Caco-2 (cell line): ENCODE measurements at regions not wholly inside any gene's neighbourhood (a gene's known extent, or its start where the extent isn't known, plus 50 kb on each side); places are given as distances from the start of the nearest gene placed in this dataset.

Experiments
- BruUV-seq: library from RNA; stranded (reverse); fragments of 400-500 nt; replicated peaks from 2 replicates; lab custom pipeline; 2021; lab: Mats Ljungman, UMichigan
- CTCF ChIA-PET: fragments of 300-600 bp; sonication (Branson Sonifier 250); formaldehyde crosslinking; loops from one replicate; lab custom pipeline; 2022; ENCODE audit warnings: antibody characterized with exemption; lab: Charles Lee
- POLR2A ChIA-PET: fragments of 300-600 bp; sonication (Branson Sonifier 250); formaldehyde crosslinking; loops from one replicate; lab custom pipeline; 2022; ENCODE audit warnings: antibody characterized with exemption; lab: Charles Lee
- DNase-seq, 2 experiments: peaks; one replicate each; pipeline versions ENCODE4 v3.0.0 to v3.0.0-alpha.2; 2020 to 2022
- H3K27me3 ChIP-seq: replicated peaks from 2 replicates; pipeline ENCODE4 v1.6.0; 2011; ENCODE audit warnings: low read length; ENCODE audit not compliant: control insufficient read depth, insufficient read depth
- H3K36me3 ChIP-seq: 2 replicates; pipeline ENCODE4 v1.5.1; 2011; ENCODE audit warnings: low read length; ENCODE audit not compliant: control insufficient read depth, insufficient read depth
- H3K4me1 ChIP-seq: fragments of 250-450 bp; sonication (Bioruptor Pico); 2 replicates; pipeline ENCODE4 v1.5.1; 2020; ENCODE audit warnings: mild to moderate bottlenecking
- H3K4me3 ChIP-seq: 2 replicates; pipeline ENCODE4 v1.5.1; 2011; ENCODE audit warnings: low read depth, mild to moderate bottlenecking, control low read depth, low read length
- H3K9me3 ChIP-seq: fragments of 250-450 bp; sonication (Bioruptor Pico); 2 replicates; pipeline ENCODE4 v1.5.1; 2020; ENCODE audit warnings: mild to moderate bottlenecking, moderate library complexity
- H3K27ac Mint-ChIP-seq: one replicate; pipeline ENCODE4 v1.8.0; 2022; ENCODE audit warnings: mixed read lengths; ENCODE audit not compliant: unreplicated experiment
- H3K27me3 Mint-ChIP-seq: one replicate; pipeline ENCODE4 v1.8.0; 2022; ENCODE audit warnings: mixed read lengths; ENCODE audit not compliant: insufficient read depth, unreplicated experiment
- H3K36me3 Mint-ChIP-seq: one replicate; pipeline ENCODE4 v1.8.0; 2022; ENCODE audit warnings: mild to moderate bottlenecking, mixed read lengths; ENCODE audit not compliant: insufficient read depth, unreplicated experiment
- H3K4me1 Mint-ChIP-seq: one replicate; pipeline ENCODE4 v1.8.0; 2022; ENCODE audit warnings: low read depth, mixed read lengths; ENCODE audit not compliant: unreplicated experiment
- H3K4me3 Mint-ChIP-seq: one replicate; pipeline ENCODE4 v1.8.0; 2022; ENCODE audit warnings: mild to moderate bottlenecking, moderate library complexity, mixed read lengths; ENCODE audit not compliant: unreplicated experiment
- H3K9me3 Mint-ChIP-seq: one replicate; pipeline ENCODE4 v1.8.0; 2022; ENCODE audit warnings: mixed read lengths; ENCODE audit not compliant: unreplicated experiment
- intact Hi-C: fragments of 100-400 bp; cut with micrococcal nuclease; formaldehyde crosslinking; loops from one replicate; pipeline ENCODE4 v1.10.0; 2022; ENCODE audit not compliant: unreplicated experiment
- TF ChIP-seq, protein P1 (sequence below), 2 experiments: fragments of 200-600 bp in 1 of 2; IDR thresholded peaks; 1 replicate in 1 of 2; 2 replicates in 1 of 2; pipeline versions ENCODE4 v1.5.1 to v1.8.0; 2011 to 2022; ENCODE audit warnings: antibody characterized with exemption in 1 of 2, control low read depth in 1 of 2, inconsistent platforms in 1 of 2, low read depth in 1 of 2, low read length in 1 of 2, mild to moderate bottlenecking in 1 of 2, moderate library complexity in 1 of 2; ENCODE audit not compliant: insufficient read depth in 1 of 2, severe bottlenecking in 1 of 2, unreplicated experiment in 1 of 2

DNA sequence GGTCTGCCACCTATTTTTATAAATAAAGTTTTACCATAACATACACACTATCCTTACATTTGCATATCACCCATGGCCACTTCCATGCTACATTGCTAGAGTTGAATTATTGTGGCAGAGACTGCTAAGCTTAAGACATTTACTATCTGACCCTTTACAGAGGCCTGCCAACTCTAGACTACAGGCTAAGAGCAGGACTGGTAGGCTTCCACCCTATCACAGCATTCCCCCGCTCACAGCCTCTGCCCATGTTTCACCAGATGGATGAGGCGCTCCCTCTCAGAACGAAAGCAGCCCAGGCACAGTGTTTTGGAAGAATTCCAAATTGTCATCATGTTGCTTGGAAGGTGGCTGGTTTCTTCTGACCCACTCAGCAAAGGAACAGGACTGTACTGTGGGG, 91.7 kb upstream of the SLC35G4 start:
- BruUV-seq: no TSS peak
- H3K27ac Mint-ChIP-seq: no peak overlapping the region
- no peaks in the 10 kb centered on the region for H3K36me3 Mint-ChIP-seq
- intact Hi-C loops: loop anchor here (2.0 to 10.0 kb wide), 2 partner anchors 53 to 113 kb away; no protein-coding TSS in a partner anchor
- TF ChIP-seq, protein P1, sequence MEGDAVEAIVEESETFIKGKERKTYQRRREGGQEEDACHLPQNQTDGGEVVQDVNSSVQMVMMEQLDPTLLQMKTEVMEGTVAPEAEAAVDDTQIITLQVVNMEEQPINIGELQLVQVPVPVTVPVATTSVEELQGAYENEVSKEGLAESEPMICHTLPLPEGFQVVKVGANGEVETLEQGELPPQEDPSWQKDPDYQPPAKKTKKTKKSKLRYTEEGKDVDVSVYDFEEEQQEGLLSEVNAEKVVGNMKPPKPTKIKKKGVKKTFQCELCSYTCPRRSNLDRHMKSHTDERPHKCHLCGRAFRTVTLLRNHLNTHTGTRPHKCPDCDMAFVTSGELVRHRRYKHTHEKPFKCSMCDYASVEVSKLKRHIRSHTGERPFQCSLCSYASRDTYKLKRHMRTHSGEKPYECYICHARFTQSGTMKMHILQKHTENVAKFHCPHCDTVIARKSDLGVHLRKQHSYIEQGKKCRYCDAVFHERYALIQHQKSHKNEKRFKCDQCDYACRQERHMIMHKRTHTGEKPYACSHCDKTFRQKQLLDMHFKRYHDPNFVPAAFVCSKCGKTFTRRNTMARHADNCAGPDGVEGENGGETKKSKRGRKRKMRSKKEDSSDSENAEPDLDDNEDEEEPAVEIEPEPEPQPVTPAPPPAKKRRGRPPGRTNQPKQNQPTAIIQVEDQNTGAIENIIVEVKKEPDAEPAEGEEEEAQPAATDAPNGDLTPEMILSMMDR (IDR thresholded peaks at IDR 0.05; ENCODE audit: insufficient read depth in 1 of 2, low read depth in 1 of 2, low read length in 1 of 2, severe bottlenecking in 1 of 2, unreplicated experiment in 1 of 2): no peak
- no peaks in the 10 kb centered on the region for H3K27me3 ChIP-seq
- ChIA-PET POLR2A (no interaction called here), CTCF (interaction anchor here (1.8 kb wide), 1 partner anchor 35 kb away, joined by 4 read pairs; no protein-coding TSS in a partner anchor)
- H3K4me1 ChIP-seq: no peaks in the 10 kb centered on the region
- no peak overlapping the region for H3K4me3 ChIP-seq
- H3K36me3 ChIP-seq: no peaks in the 10 kb centered on the region
- H3K9me3 ChIP-seq: no peaks in the 10 kb centered on the region
- H3K4me3 Mint-ChIP-seq: no peak overlapping the region
- no peak for DNase-seq
- no peaks in the 10 kb centered on the region for H3K27me3 Mint-ChIP-seq
- H3K9me3 Mint-ChIP-seq: peaks cover 13% of the 10 kb centered on the region
- no peaks in the 10 kb centered on the region for H3K4me1 Mint-ChIP-seq

DNA sequence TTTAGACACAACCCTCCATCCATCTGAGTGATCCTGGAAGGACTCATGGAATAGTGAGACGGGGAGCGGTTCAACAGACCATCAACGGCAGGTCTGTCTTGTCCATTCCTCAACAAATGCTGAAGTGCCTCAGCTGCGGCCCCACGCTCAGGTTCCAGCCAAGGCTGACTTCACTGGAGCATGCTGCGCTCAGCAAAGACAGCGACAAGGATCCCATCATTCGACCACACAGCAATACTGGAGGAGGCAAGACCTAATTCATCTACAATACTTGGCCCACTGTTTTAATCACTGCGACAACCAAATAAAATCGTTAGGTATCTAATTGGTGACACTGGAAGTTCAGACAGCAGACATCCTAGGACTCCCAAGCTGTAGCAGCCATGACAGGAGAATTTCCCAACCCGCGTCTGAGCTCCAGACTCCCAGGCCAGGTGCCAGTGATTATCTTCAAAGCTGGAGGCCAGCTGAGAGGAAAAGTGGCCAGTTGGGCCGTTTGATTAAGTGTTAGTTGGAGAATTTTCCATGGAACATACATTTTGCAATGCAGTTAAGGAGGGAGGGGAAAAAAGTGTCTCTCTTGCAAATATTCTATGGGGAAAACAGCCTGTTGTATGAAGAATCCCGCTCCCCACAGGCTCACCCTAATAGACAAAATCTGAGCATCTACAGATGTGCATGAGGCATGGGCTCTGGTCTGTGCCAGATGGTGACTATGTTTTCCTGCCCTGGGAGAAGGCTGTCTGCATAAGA, 92.5 kb upstream of the SLC35G4 start:
- H3K4me3 ChIP-seq: no peak overlapping the region

DNA sequence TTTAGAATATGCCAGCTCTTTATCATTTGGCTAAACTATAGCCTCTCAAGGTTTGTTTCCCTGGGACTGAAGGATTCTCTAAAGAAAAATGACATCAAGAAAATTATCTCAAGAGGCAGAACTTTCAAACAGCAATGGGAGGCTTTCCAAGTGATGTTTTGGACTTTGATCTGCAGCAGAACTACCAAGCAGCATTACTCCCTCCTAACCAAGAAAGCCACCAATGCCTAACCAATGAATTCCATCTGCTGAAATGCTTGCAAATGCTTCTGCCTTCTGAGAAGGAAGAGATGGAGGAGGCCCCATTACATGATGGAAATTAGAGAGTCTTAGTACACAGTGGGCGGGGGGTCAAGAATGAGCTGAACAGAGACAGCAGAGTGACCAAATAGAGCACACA, 95.1 kb upstream of the SLC35G4 start:
- no peaks in the 10 kb centered on the region for H3K27me3 ChIP-seq
- Mint-ChIP-seq H3K4me3 (no peak overlapping the region), H3K27ac (no peak overlapping the region), H3K36me3 (no peaks in the 10 kb centered on the region), H3K4me1 (no peaks in the 10 kb centered on the region), H3K9me3 (peaks cover 13% of the 10 kb centered on the region), H3K27me3 (no peaks in the 10 kb centered on the region)
- TF ChIP-seq, protein P1 (IDR thresholded peaks at IDR 0.05; ENCODE audit: insufficient read depth in 1 of 2, low read depth in 1 of 2, low read length in 1 of 2, severe bottlenecking in 1 of 2, unreplicated experiment in 1 of 2): no peak
- ChIA-PET CTCF (no interaction called here), POLR2A (no interaction called here)
- no peaks in the 10 kb centered on the region for H3K36me3 ChIP-seq
- no peak for DNase-seq
- H3K4me1 ChIP-seq: peaks cover 4% of the 10 kb centered on the region; the same call in 1 of the 2 replicates
- no peaks in the 10 kb centered on the region for H3K9me3 ChIP-seq
- no TSS peak for BruUV-seq
- intact Hi-C loops: loop anchor here (10.0 kb wide), 1 partner anchor 109 kb away; no protein-coding TSS in a partner anchor
- no peak overlapping the region for H3K4me3 ChIP-seq

More for the DNA sequence above, 92.5 kb upstream of the SLC35G4 start:
- ChIA-PET CTCF (no interaction called here), POLR2A (no interaction called here)
- intact Hi-C loops: loop anchor here (10.0 kb wide), 1 partner anchor 112 kb away; no protein-coding TSS in a partner anchor
- TF ChIP-seq, protein P1 (IDR thresholded peaks at IDR 0.05; ENCODE audit: insufficient read depth in 1 of 2, low read depth in 1 of 2, low read length in 1 of 2, severe bottlenecking in 1 of 2, unreplicated experiment in 1 of 2): no peak
- Mint-ChIP-seq H3K4me1 (no peaks in the 10 kb centered on the region), H3K27me3 (no peaks in the 10 kb centered on the region), H3K4me3 (no peak overlapping the region), H3K27ac (no peak overlapping the region), H3K9me3 (peaks cover 13% of the 10 kb centered on the region), H3K36me3 (no peaks in the 10 kb centered on the region)
- H3K9me3 ChIP-seq: no peaks in the 10 kb centered on the region
- H3K27me3 ChIP-seq: no peaks in the 10 kb centered on the region
- no TSS peak for BruUV-seq
- peaks cover 4% of the 10 kb centered on the region; the same call in 1 of the 2 replicates for H3K4me1 ChIP-seq
- no peaks in the 10 kb centered on the region for H3K36me3 ChIP-seq
- no peak for DNase-seq
